SJSA1 (cell line): ENCODE measurements at regions not wholly inside any gene's neighbourhood (a gene's known extent, or its start where the extent isn't known, plus 50 kb on each side); places are given as distances from the start of the nearest gene placed in this dataset.
A peak's percentile ranks its signal among the peaks of the same experiment; 100 is the strongest.

ENCODE experiments used
- DNase-seq, 2 experiments: peaks; one replicate each; pipeline ENCODE4 v3.0.0-alpha.2; 2015 to 2020; ENCODE audit warnings: low spot score in 2 of 2, low read depth in 1 of 2
- H3K27ac ChIP-seq: fragments of 250-450 bp; sonication (Bioruptor Pico); 2 replicates; pipeline ENCODE4 v1.5.1; 2020; ENCODE audit warnings: mild to moderate bottlenecking, moderate library complexity
- H3K27me3 ChIP-seq: fragments of 250-450 bp; sonication (Bioruptor Pico); replicated peaks from 2 replicates; pipeline ENCODE4 v1.5.1; 2020; ENCODE audit warnings: mild to moderate bottlenecking, moderate library complexity
- H3K36me3 ChIP-seq: fragments of 250-450 bp; sonication (Bioruptor Pico); 2 replicates; pipeline ENCODE4 v1.5.1; 2020; ENCODE audit warnings: mild to moderate bottlenecking
- H3K4me1 ChIP-seq: fragments of 250-450 bp; sonication (Bioruptor Pico); replicated peaks from 2 replicates; pipeline ENCODE4 v1.6.1; 2021; ENCODE audit warnings: mild to moderate bottlenecking
- H3K4me3 ChIP-seq: fragments of 250-450 bp; sonication (Bioruptor Pico); 2 replicates; pipeline ENCODE4 v1.5.1; 2020; ENCODE audit warnings: mild to moderate bottlenecking
- H3K9me3 ChIP-seq: fragments of 250-450 bp; sonication (Bioruptor Pico); replicated peaks from 2 replicates; pipeline ENCODE4 v1.5.1; 2020; ENCODE audit warnings: mild to moderate bottlenecking

- H3K36me3 ChIP-seq, result no peaks in the 10 kb centered on the region
- DNase-seq, result no peak
- H3K27ac ChIP-seq, result no peak overlapping the region
- no peaks in the 10 kb centered on the region for H3K9me3 ChIP-seq
- peaks cover 9% of the 10 kb centered on the region for H3K27me3 ChIP-seq
- H3K4me1 ChIP-seq, result peaks cover 3% of the 10 kb centered on the region; the same call in 1 of the 2 replicates
- no peak overlapping the region for H3K4me3 ChIP-seq
These were observed 383.0 kb upstream of the ID4 start for GRCh38 chr6:19454001-19454720.

- H3K9me3 ChIP-seq, result no peaks in the 10 kb centered on the region
- no peaks in the 10 kb centered on the region for H3K4me1 ChIP-seq
These were observed 382.3 kb upstream of the ID4 start for GRCh38 chr6:19454721-19455392.

GRCh38 chr6:19463250-19463649 is 373.9 kb upstream of the ID4 start:
- Histone ChIP-seq H3K4me1 (peaks cover 16% of the 10 kb centered on the region), H3K27me3 (peaks cover 4% of the 10 kb centered on the region; the same call in 1 of the 2 replicates)
- DNase-seq, result no peak

More at GRCh38 chr6:19454721-19455392, 382.3 kb upstream of the ID4 start:
- Histone ChIP-seq H3K4me3 (no peak overlapping the region), H3K27me3 (peaks cover 10% of the 10 kb centered on the region), H3K27ac (no peak overlapping the region), H3K36me3 (no peaks in the 10 kb centered on the region)
- no peak for DNase-seq

GRCh38 chr6:19463925-19464324 is 373.2 kb upstream of the ID4 start:
- Histone ChIP-seq H3K36me3 (no peaks in the 10 kb centered on the region), H3K4me3 (no peak overlapping the region), H3K27me3 (peaks cover 4% of the 10 kb centered on the region; the same call in 1 of the 2 replicates), H3K4me1 (peaks cover 16% of the 10 kb centered on the region), H3K27ac (no peak overlapping the region), H3K9me3 (no peaks in the 10 kb centered on the region)
- DNase-seq, result no peak

More at GRCh38 chr6:19463250-19463649, 373.9 kb upstream of the ID4 start:
- no peaks in the 10 kb centered on the region for H3K36me3 ChIP-seq
- no peak overlapping the region for H3K4me3 ChIP-seq
- H3K27ac ChIP-seq, result no peak overlapping the region
- H3K9me3 ChIP-seq, result no peaks in the 10 kb centered on the region

DNA sequence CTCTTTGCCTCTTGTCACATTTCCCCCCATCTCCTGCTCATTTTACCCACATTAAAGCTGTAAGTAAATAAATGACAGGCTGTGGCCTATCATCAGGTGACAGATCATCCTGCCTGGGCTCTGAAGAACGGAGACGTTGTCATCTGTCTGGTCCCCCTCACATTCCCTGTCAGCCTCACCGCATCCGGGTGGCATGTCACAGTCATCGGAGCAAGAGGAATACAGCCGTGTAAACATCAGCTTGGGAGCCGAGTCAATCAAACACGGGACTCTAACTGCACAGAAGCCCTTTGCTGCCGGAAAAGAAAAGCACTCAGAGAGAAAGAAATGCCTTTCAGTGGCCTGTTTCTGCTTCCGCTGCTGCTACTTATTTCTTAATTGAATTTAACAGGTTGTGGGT is 371.9 kb upstream of the ID4 start:
- Histone ChIP-seq H3K4me3 (no peak overlapping the region), H3K27me3 (peaks cover under 1% of the 10 kb centered on the region; the same call in 1 of the 2 replicates), H3K36me3 (no peaks in the 10 kb centered on the region), H3K9me3 (no peaks in the 10 kb centered on the region), H3K27ac (peak overlapping the region; percentile 48), H3K4me1 (peaks cover 16% of the 10 kb centered on the region)
- peak in 1 of 2 experiments; percentile 56 for DNase-seq

- H3K9me3 ChIP-seq, result no peaks in the 10 kb centered on the region
- H3K27ac ChIP-seq, result peak overlapping the region; percentile 48
- DNase-seq, result peak; percentile 47 to 75
- H3K27me3 ChIP-seq, result no peaks in the 10 kb centered on the region; the same call in 1 of the 2 replicates
- no peak overlapping the region for H3K4me3 ChIP-seq
- H3K36me3 ChIP-seq, result no peaks in the 10 kb centered on the region
- peaks cover 16% of the 10 kb centered on the region for H3K4me1 ChIP-seq
These were observed 371.4 kb upstream of the ID4 start for GRCh38 chr6:19465760-19466159.

GRCh38 chr6:19470333-19470732 is 366.8 kb upstream of the ID4 start:
- Histone ChIP-seq H3K4me1 (peaks cover 19% of the 10 kb centered on the region), H3K9me3 (no peaks in the 10 kb centered on the region), H3K27me3 (no peaks in the 10 kb centered on the region), H3K4me3 (no peak overlapping the region), H3K36me3 (no peaks in the 10 kb centered on the region), H3K27ac (no peak overlapping the region)
- DNase-seq, result no peak

GRCh38 chr6:19472153-19472552 is 365.0 kb upstream of the ID4 start:
- H3K36me3 ChIP-seq, result no peaks in the 10 kb centered on the region
- H3K9me3 ChIP-seq, result no peaks in the 10 kb centered on the region
- H3K4me3 ChIP-seq, result no peak overlapping the region
- no peak overlapping the region for H3K27ac ChIP-seq
- DNase-seq, result peak; percentile 87 to 90
- peaks cover 9% of the 10 kb centered on the region for H3K4me1 ChIP-seq
- no peaks in the 10 kb centered on the region for H3K27me3 ChIP-seq

GRCh38 chr6:19472850-19473249 is 364.3 kb upstream of the ID4 start:
- Histone ChIP-seq H3K9me3 (no peaks in the 10 kb centered on the region), H3K27me3 (no peaks in the 10 kb centered on the region), H3K27ac (no peak overlapping the region), H3K4me3 (no peak overlapping the region), H3K36me3 (no peaks in the 10 kb centered on the region), H3K4me1 (peaks cover 9% of the 10 kb centered on the region)
- DNase-seq, result no peak

GRCh38 chr6:19477563-19477962 is 359.6 kb upstream of the ID4 start:
- H3K27me3 ChIP-seq, result no peaks in the 10 kb centered on the region
- H3K4me1 ChIP-seq, result peaks cover under 1% of the 10 kb centered on the region
- H3K36me3 ChIP-seq, result no peaks in the 10 kb centered on the region
- H3K4me3 ChIP-seq, result no peak overlapping the region
- H3K27ac ChIP-seq, result no peak overlapping the region
- no peak for DNase-seq
- H3K9me3 ChIP-seq, result no peaks in the 10 kb centered on the region

DNA sequence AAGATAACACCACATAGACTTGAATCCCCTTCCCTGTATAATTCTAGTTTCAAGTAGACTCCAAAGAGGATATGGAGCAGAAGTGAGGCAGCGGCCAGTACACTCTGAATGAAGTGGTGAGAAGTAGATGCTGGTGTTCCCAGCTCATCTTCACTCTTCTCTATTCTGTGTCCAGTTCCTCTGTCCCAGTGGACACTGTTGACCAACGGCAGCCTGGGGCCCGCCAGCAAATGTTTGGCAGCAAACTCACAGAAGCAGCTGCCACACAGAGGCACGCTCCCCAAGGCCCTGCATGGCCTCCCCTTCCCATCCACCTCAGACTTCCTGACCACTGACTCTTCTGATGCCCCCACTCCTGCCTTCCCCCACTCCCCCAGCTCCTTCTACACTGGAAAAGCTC is 358.9 kb upstream of the ID4 start:
- H3K27ac ChIP-seq, result no peak overlapping the region
- no peak for DNase-seq

GRCh38 chr6:19478992-19479391 is 358.2 kb upstream of the ID4 start:
- H3K27me3 ChIP-seq, result no peaks in the 10 kb centered on the region
- no peak overlapping the region for H3K4me3 ChIP-seq
- H3K27ac ChIP-seq, result no peak overlapping the region
- no peaks in the 10 kb centered on the region for H3K36me3 ChIP-seq
- H3K9me3 ChIP-seq, result no peaks in the 10 kb centered on the region
- no peaks in the 10 kb centered on the region for H3K4me1 ChIP-seq
- no peak for DNase-seq

More for the DNA sequence above, 358.9 kb upstream of the ID4 start:
- no peaks in the 10 kb centered on the region for H3K36me3 ChIP-seq
- H3K4me3 ChIP-seq, result no peak overlapping the region
- no peaks in the 10 kb centered on the region for H3K9me3 ChIP-seq
- H3K4me1 ChIP-seq, result no peaks in the 10 kb centered on the region
- H3K27me3 ChIP-seq, result no peaks in the 10 kb centered on the region

- no peaks in the 10 kb centered on the region for H3K4me1 ChIP-seq
- no peak for DNase-seq
- H3K4me3 ChIP-seq, result no peak overlapping the region
- no peaks in the 10 kb centered on the region for H3K36me3 ChIP-seq
- H3K9me3 ChIP-seq, result no peaks in the 10 kb centered on the region
- H3K27me3 ChIP-seq, result no peaks in the 10 kb centered on the region
- H3K27ac ChIP-seq, result no peak overlapping the region
These were observed 357.6 kb upstream of the ID4 start for GRCh38 chr6:19479551-19479950.

DNA sequence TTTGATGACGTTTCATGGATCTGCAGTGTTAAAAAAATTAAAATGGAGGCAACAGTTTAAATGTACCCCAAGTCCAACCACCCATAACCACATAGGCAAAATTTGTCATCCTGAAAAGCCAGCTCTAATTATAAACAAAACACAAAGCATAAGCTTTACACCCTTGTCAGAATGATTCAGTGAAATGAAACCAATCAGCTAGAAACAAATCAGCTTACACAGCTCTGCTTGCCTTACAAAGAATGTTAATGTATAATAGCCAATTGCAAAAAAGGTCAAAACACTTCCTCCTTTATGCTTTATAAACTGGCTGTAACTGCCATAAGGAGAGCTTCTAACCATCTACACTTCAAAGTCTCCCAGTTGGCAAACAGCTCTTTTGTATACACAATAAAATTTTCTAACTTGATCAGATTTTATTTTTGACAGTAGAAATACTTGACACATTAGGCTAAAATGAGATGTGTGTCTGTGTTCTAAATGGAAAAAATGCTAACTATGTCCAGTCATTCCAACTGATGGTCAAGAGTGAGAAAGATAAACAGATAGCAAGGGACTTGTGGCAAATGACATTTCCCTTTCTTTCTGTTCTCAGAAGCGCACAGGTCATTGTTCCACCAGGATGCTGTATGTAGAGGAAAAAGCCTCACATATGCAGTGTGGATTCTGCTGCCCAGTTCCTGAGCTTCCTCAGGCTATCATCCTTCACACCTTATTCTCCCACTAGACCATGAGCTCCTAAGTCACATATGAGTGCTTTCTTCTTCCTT is 344.3 kb upstream of the ID4 start:
- Histone ChIP-seq H3K27me3 (no peaks in the 10 kb centered on the region), H3K36me3 (no peaks in the 10 kb centered on the region), H3K9me3 (no peaks in the 10 kb centered on the region), H3K4me1 (no peaks in the 10 kb centered on the region), H3K27ac (no peak overlapping the region), H3K4me3 (no peak overlapping the region)
- DNase-seq, result no peak
